ENCODE measurements at regions not wholly inside any gene's neighbourhood (a gene's known extent, or its start where the extent isn't known, plus 50 kb on each side); places are given as distances from the start of the nearest gene placed in this dataset.
"Not testable (repeated sequence)": the region's sequence is repeated elsewhere in the genome, so short reads cannot be mapped to it uniquely, and the experiment has no call there.

DNA sequence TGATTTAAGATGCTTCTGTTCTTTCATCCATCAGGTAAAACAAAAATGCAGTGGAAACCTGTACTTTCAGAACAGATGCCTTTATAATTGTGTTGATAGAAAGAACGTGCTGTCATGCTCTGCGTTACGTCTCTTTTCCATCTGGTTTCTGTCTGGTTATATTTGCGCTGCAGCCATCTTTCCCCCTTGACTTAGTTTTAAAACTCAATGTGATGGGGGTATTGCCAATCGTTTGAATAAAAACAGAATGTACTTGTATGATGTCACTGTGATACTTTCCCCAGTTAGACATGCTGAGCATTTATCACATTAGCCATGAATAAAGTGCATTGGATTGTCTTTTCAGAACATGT is 508.6 kb downstream of the ADCYAP1 start:
- Mint-ChIP-seq H3K9me3 (no peaks in the 10 kb centered on the region), H3K27me3 (no peaks in the 10 kb centered on the region), H3K36me3 (no peaks in the 10 kb centered on the region), H3K27ac (no peak overlapping the region), H3K4me1 (no peaks in the 10 kb centered on the region), H3K4me3 (no peak overlapping the region)
- ATAC-seq (ENCODE audit: low read depth) = no peak
- no peak for DNase-seq
- POLR2A ChIA-PET = no interaction called here

DNA sequence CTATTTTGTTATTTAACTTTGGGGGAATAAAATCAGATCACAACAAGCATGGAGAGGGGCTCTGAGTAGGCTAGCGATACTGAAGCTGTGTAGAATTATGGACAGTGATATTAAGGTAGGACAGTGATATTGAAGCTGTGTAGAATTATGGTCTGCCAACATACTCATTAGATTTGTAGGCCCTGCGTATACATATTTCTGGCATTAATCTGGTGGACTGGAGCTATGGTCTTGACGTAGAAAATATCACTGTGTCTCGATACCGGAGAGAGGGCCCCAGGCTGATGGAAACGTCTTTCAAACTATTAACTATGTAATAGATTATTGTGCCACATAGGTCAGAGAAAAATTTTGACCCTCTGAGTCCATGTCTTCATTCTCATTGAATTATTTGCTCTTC is 511.4 kb downstream of the ADCYAP1 start:
- no peak for DNase-seq
- Mint-ChIP-seq H3K9me3 (no peaks in the 10 kb centered on the region), H3K27ac (no peak overlapping the region), H3K4me3 (no peak overlapping the region), H3K36me3 (no peaks in the 10 kb centered on the region), H3K27me3 (no peaks in the 10 kb centered on the region), H3K4me1 (no peaks in the 10 kb centered on the region)
- ATAC-seq (ENCODE audit: low read depth) = no peak
- POLR2A ChIA-PET = no interaction called here

- Mint-ChIP-seq H3K9me3 (no peaks in the 10 kb centered on the region), H3K4me1 (no peaks in the 10 kb centered on the region), H3K36me3 (no peaks in the 10 kb centered on the region), H3K27me3 (no peaks in the 10 kb centered on the region), H3K4me3 (no peak overlapping the region), H3K27ac (no peak overlapping the region)
- DNase-seq = no peak
- POLR2A ChIA-PET = no interaction called here
- ATAC-seq (ENCODE audit: low read depth) = no peak
Measured at GRCh38 chr18:1421502-1421901, 516.8 kb downstream of the ADCYAP1 start.

DNA sequence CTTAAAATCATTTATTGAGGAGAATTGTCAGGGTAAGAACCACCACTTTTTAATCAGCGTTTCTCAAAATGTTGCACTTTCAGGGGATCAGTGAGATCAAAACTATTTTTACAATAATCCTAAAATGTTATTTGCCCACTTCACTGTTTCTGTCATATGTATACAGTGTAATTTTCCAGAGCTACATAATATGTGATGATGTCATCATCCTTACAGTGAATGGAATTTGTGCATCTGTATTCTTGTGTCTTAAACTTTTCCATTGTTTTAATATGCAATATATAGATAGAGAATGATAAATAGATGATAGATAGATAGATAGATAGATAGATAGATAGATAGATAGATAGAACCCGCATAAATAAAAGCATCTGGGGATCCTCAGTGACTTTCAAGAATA is 518.0 kb downstream of the ADCYAP1 start:
- DNase-seq (no peak), ATAC-seq (ENCODE audit: low read depth) (no peak)
- POLR2A ChIA-PET = no interaction called here
- Mint-ChIP-seq H3K27me3 (no peaks in the 10 kb centered on the region), H3K27ac (no peak overlapping the region), H3K4me1 (no peaks in the 10 kb centered on the region), H3K36me3 (no peaks in the 10 kb centered on the region), H3K9me3 (no peaks in the 10 kb centered on the region), H3K4me3 (no peak overlapping the region)

DNA sequence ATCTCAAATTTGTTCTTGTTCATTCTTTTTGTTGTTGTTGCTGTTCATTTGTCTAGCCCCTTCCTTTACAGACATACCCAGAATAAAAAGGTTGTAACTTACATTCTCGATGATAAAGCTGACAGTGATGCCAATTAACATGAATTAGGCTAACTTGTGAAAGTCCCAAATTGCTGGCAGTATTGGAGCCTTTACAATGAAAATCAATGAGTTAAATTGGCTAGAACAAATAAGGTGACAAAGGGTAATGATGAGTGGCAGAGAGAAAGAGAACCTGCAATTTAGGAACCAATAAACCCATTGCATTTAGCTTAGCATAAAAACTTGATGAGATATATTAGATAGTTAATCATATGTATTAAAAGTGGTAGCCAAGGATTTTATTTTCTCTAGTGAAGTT is 521.0 kb downstream of the ADCYAP1 start:
- POLR2A ChIA-PET = no interaction called here
- Mint-ChIP-seq H3K4me1 (no peaks in the 10 kb centered on the region), H3K36me3 (no peaks in the 10 kb centered on the region), H3K27me3 (no peaks in the 10 kb centered on the region), H3K27ac (no peak overlapping the region), H3K4me3 (no peak overlapping the region), H3K9me3 (no peaks in the 10 kb centered on the region)
- no peak for DNase-seq
- ATAC-seq (ENCODE audit: low read depth) = no peak

DNA sequence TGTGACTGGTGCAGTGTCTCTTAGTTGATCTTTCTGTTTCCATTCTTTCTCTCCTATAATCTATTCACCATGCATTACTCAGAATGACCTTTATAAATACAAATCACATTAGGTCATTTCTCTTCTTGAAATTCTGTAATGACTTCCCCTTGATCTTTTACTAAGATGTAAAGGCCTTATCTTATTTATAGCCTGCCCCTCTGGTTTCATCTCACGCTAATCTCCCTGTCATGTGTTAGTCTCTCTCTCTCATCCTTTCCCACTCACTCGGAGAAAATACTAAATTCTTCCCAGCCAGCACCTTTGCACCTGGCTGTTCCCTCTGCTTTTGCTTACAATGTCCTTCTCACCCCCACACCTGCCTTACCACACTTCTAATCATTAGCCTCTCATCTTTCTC is 530.8 kb downstream of the ADCYAP1 start:
- Mint-ChIP-seq H3K27ac (no peak overlapping the region), H3K4me1 (no peaks in the 10 kb centered on the region), H3K36me3 (no peaks in the 10 kb centered on the region), H3K9me3 (no peaks in the 10 kb centered on the region), H3K4me3 (no peak overlapping the region), H3K27me3 (no peaks in the 10 kb centered on the region)
- POLR2A ChIA-PET = no interaction called here
- DNase-seq = no peak
- ATAC-seq (ENCODE audit: low read depth) = no peak

- Mint-ChIP-seq H3K27ac (no peak overlapping the region), H3K9me3 (no peaks in the 10 kb centered on the region), H3K27me3 (no peaks in the 10 kb centered on the region), H3K36me3 (no peaks in the 10 kb centered on the region), H3K4me1 (no peaks in the 10 kb centered on the region), H3K4me3 (no peak overlapping the region)
- DNase-seq (no peak), ATAC-seq (ENCODE audit: low read depth) (no peak)
- POLR2A ChIA-PET = no interaction called here
Measured at GRCh38 chr18:1436199-1436598, 531.5 kb downstream of the ADCYAP1 start.

GRCh38 chr18:1438458-1438910 is 533.8 kb downstream of the ADCYAP1 start:
- no peak overlapping the region for H3K27ac Mint-ChIP-seq
- no peaks in the 10 kb centered on the region for H3K36me3 Mint-ChIP-seq
- DNase-seq (no peak), ATAC-seq (ENCODE audit: low read depth) (no peak)
- H3K9me3 Mint-ChIP-seq = no peaks in the 10 kb centered on the region
- H3K4me1 Mint-ChIP-seq = no peaks in the 10 kb centered on the region
- H3K27me3 Mint-ChIP-seq = no peaks in the 10 kb centered on the region
- POLR2A ChIA-PET = no interaction called here
- no peak overlapping the region for H3K4me3 Mint-ChIP-seq

DNA sequence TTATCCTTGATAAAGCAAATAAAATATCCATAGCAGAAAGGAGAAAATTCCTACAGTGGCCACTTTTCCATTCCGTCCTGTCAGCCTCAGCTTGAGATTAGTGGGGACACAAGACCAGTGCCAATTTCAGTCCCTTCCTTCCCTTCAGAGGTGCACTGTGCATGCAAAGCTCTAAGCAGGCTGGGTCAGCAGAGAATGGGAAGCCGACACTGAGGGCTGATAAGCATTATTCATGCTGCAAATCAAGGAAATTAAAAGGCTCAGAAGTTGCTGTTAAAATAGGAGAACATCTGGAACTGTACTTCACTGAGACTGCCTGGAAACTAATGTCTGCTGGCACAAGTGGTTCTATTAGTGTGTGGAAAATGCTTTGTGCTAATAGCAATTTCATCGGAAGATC is 534.3 kb downstream of the ADCYAP1 start:
- Mint-ChIP-seq H3K27me3 (no peaks in the 10 kb centered on the region), H3K4me3 (no peak overlapping the region), H3K9me3 (no peaks in the 10 kb centered on the region), H3K27ac (no peak overlapping the region), H3K4me1 (no peaks in the 10 kb centered on the region), H3K36me3 (no peaks in the 10 kb centered on the region)
- no peak for DNase-seq
- POLR2A ChIA-PET = no interaction called here
- no peak for ATAC-seq (ENCODE audit: low read depth)

DNA sequence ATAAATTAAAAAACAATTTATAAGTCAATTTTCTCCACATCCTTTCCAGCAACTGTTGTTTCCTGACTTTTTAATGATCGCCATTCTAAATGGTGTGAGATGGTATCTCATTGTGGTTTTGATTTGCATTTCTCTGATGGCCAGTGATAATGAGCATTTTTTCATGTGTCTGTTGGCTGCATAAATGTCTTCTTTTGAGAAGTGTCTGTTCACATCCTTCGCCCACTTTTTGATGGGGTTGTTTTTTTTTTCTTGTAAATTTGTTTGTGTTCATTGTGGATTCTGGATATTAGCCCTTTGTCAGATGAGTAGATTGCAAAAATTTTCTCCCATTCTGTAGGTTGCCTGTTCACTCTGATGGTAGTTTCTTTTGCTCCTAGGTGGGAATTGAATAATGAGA is 539.4 kb downstream of the ADCYAP1 start:
- H3K36me3 Mint-ChIP-seq; ATAC-seq (ENCODE audit: low read depth); H3K27me3 Mint-ChIP-seq; H3K27ac Mint-ChIP-seq; DNase-seq; H3K9me3 Mint-ChIP-seq; H3K4me1 Mint-ChIP-seq; POLR2A ChIA-PET; H3K4me3 Mint-ChIP-seq: not testable (repeated sequence)

DNA sequence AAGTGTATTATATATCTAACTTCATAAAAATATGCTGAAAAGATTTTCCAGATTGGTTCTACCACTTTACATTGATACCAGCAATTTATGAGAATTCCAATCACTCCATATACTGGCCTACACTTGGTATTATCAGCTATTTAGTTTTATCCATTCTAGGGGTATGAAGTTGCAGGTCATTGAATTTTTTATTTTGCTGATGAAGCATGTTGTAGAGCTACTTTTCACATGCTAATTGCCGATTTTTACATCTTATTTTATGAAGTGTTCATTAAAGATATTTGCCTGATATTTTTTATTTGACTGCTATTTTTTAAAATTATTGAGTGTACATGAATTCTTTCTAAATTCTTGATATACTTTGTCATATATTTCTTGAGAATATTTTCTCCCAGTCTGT is 542.1 kb downstream of the ADCYAP1 start:
- no peaks in the 10 kb centered on the region for H3K4me1 Mint-ChIP-seq
- DNase-seq (no peak), ATAC-seq (ENCODE audit: low read depth) (no peak)
- no peaks in the 10 kb centered on the region for H3K27me3 Mint-ChIP-seq
- no peaks in the 10 kb centered on the region for H3K36me3 Mint-ChIP-seq
- H3K9me3 Mint-ChIP-seq = no peaks in the 10 kb centered on the region
- POLR2A ChIA-PET = no interaction called here
- no peak overlapping the region for H3K4me3 Mint-ChIP-seq
- H3K27ac Mint-ChIP-seq = no peak overlapping the region

DNA sequence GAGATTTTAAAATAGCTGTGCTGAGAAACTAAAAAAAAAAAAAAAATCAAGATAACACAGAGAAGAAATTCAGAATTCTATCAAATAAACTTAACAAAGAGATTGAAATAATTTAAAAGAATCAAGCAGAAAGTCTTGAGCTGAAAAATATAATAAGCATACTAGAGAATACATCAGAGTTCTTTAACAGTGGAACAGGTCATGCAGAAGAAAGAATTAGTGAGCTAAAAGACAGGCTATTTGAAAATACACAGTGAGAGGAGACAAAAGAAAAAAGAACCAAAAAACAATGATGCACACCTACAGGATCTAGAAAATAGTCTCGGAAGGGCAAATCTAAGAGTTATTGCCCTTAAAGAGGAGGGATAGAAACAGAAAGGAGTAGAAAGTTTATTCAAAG is 548.1 kb downstream of the ADCYAP1 start:
- H3K9me3 Mint-ChIP-seq = peaks cover 4% of the 10 kb centered on the region
- H3K27ac Mint-ChIP-seq = no peak overlapping the region
- H3K4me1 Mint-ChIP-seq = no peaks in the 10 kb centered on the region
- no peaks in the 10 kb centered on the region for H3K27me3 Mint-ChIP-seq
- POLR2A ChIA-PET = no interaction called here
- H3K4me3 Mint-ChIP-seq = no peak overlapping the region
- no peak for ATAC-seq (ENCODE audit: low read depth)
- DNase-seq = no peak
- H3K36me3 Mint-ChIP-seq = no peaks in the 10 kb centered on the region

GRCh38 chr18:1455605-1456004 is 550.9 kb downstream of the ADCYAP1 start:
- Mint-ChIP-seq H3K36me3 (no peaks in the 10 kb centered on the region), H3K27me3 (no peaks in the 10 kb centered on the region), H3K4me1 (no peaks in the 10 kb centered on the region), H3K4me3 (no peak overlapping the region), H3K27ac (no peak overlapping the region), H3K9me3 (peaks cover 6% of the 10 kb centered on the region)
- DNase-seq = no peak
- no peak for ATAC-seq (ENCODE audit: low read depth)
- POLR2A ChIA-PET = no interaction called here

GRCh38 chr18:1458547-1458946 is 553.9 kb downstream of the ADCYAP1 start:
- Mint-ChIP-seq H3K36me3 (no peaks in the 10 kb centered on the region), H3K27ac (no peak overlapping the region), H3K27me3 (no peaks in the 10 kb centered on the region), H3K4me1 (no peaks in the 10 kb centered on the region), H3K4me3 (no peak overlapping the region), H3K9me3 (peaks cover 4% of the 10 kb centered on the region)
- POLR2A ChIA-PET = no interaction called here
- DNase-seq = no peak
- ATAC-seq (ENCODE audit: low read depth) = no peak

DNA sequence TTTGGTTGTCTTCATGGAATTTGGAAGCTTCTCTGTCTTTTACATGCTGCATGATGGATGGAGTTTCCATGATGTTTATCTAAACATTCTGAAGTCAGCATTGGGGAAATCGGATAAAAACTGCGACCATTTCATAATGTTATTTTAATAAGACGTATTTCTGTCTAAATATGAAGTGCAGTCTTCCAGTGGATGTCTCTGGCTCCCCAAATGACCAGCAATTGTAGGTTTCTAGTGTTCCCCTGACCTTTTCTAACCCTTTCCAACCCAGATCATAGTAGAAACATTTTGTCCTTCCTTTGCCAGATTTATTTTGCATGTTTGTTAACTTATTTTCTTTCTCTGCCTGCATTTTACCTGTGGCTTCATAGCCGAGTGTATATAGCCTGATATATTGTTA is 559.3 kb downstream of the ADCYAP1 start:
- Mint-ChIP-seq H3K36me3 (no peaks in the 10 kb centered on the region), H3K9me3 (peaks cover 1% of the 10 kb centered on the region), H3K27ac (no peak overlapping the region), H3K4me1 (no peaks in the 10 kb centered on the region), H3K27me3 (no peaks in the 10 kb centered on the region), H3K4me3 (no peak overlapping the region)
- DNase-seq (no peak), ATAC-seq (ENCODE audit: low read depth) (no peak)
- POLR2A ChIA-PET = no interaction called here

Data from activated naive CD8-positive, alpha-beta T cell treated with anti-CD3 and anti-CD28 coated beads, Interleukin-2, amount 10 ng/mL, durations not matched to agents 7 days and 5 days (primary cell).